Adipose tissue (tissue), 3 donors: ENCODE measurements at regions not wholly inside any gene's neighbourhood (a gene's known extent, or its start where the extent isn't known, plus 50 kb on each side); places are given as distances from the start of the nearest gene placed in this dataset.

ENCODE experiments used
- H3K27ac ChIP-seq: one replicate; pipeline ENCODE4 v1.5.1; 2013; ENCODE audit warnings: low read depth, low read length
- WGBS, 3 donors: extraction: QIAGEN DNeasy Blood & Tissue Kit; methylation state at CpG; one replicate each; pipeline ENCODE4 v1.1.7; 2013; 5-methylcytosine and 5-hydroxymethylcytosine counted together
- donor health status: healthy with polysubstance abuse.
- donor health status: Bipolar disorder and iron deficiency.
- donor health status: healthy.

GRCh38 chr22:23522623-23523251 lies 57.4 kb downstream of the IGLL1 start:
- peak overlapping the region; percentile 65 for H3K27ac ChIP-seq
- WGBS, 3 donors = 17 to 20% (median 18%) methylated on average over 37 to 38 of the region's 38 CpGs

GRCh38 chr22:23521441-23522113 lies 58.5 kb downstream of the IGLL1 start:
- WGBS, 3 donors = 0 to 1% (median 1%) methylated on average over 39 to 65 of the region's 65 CpGs
- peak overlapping the region; percentile 83 for H3K27ac ChIP-seq

- 37 to 55% (median 43%) methylated on average over 28 of the region's 28 CpGs for WGBS, 3 donors
These were observed 59.1 kb downstream of the IGLL1 start for GRCh38 chr22:23520863-23521440.

GRCh38 chr22:23519442-23520157 lies 60.5 kb downstream of the IGLL1 start:
- no peak overlapping the region for H3K27ac ChIP-seq
- 90 to 96% (median 94%) methylated on average over 11 of the region's 11 CpGs for WGBS, 3 donors

More at GRCh38 chr22:23520863-23521440, 59.1 kb downstream of the IGLL1 start:
- H3K27ac ChIP-seq = peak overlapping the region; percentile 83

- WGBS, 3 donors = 82 to 86% (median 84%) methylated on average over 24 of the region's 24 CpGs
- H3K27ac ChIP-seq = no peak overlapping the region
These were observed 61.5 kb downstream of the IGLL1 start for GRCh38 chr22:23518376-23519187.

GRCh38 chr22:23517804-23518375 lies 62.2 kb downstream of the IGLL1 start:
- H3K27ac ChIP-seq = no peak overlapping the region
- WGBS, 3 donors = 92 to 95% (median 93%) methylated on average over 4 of the region's 4 CpGs

GRCh38 chr22:23516304-23516703 lies 63.8 kb downstream of the IGLL1 start:
- H3K27ac ChIP-seq = no peak overlapping the region
- 68 to 94% (median 80%) methylated on average over 9 of the region's 9 CpGs for WGBS, 3 donors

- no peak overlapping the region for H3K27ac ChIP-seq
- 73 to 90% (median 88%) methylated on average over 14 to 15 of the region's 15 CpGs for WGBS, 3 donors
These were observed 65.6 kb downstream of the IGLL1 start for GRCh38 chr22:23514322-23515038.

GRCh38 chr22:23513705-23514104 lies 66.4 kb downstream of the IGLL1 start:
- no peak overlapping the region for H3K27ac ChIP-seq
- 78 to 94% (median 92%) methylated on average over 7 of the region's 7 CpGs for WGBS, 3 donors

GRCh38 chr22:23513133-23513532 lies 67.0 kb downstream of the IGLL1 start:
- 81 to 92% (median 90%) methylated on average over 15 of the region's 15 CpGs for WGBS, 3 donors

GRCh38 chr22:23512721-23513120 lies 67.4 kb downstream of the IGLL1 start:
- no peak overlapping the region for H3K27ac ChIP-seq
- WGBS, 3 donors = 81 to 90% (median 86%) methylated on average over 5 of the region's 5 CpGs

More at GRCh38 chr22:23513133-23513532, 67.0 kb downstream of the IGLL1 start:
- H3K27ac ChIP-seq = no peak overlapping the region

GRCh38 chr22:23512348-23512705 lies 67.8 kb downstream of the IGLL1 start:
- 89 to 94% (median 91%) methylated on average over 5 of the region's 5 CpGs for WGBS, 3 donors
- H3K27ac ChIP-seq = no peak overlapping the region

GRCh38 chr22:23511627-23512347 lies 68.3 kb downstream of the IGLL1 start:
- WGBS, 3 donors = 54 to 71% (median 60%) methylated on average over 18 to 19 of the region's 19 CpGs
- no peak overlapping the region for H3K27ac ChIP-seq

GRCh38 chr22:23509571-23510302 lies 70.4 kb downstream of the IGLL1 start:
- no peak overlapping the region for H3K27ac ChIP-seq
- 67 to 82% (median 76%) methylated on average over 11 of the region's 11 CpGs for WGBS, 3 donors

- no peak overlapping the region for H3K27ac ChIP-seq
- 33 to 54% (median 39%) methylated on average over 10 of the region's 10 CpGs for WGBS, 3 donors
These were observed 75.6 kb downstream of the IGLL1 start for GRCh38 chr22:23504516-23504915.

- WGBS, 3 donors = 75 to 90% (median 78%) methylated on average over 15 of the region's 15 CpGs
- no peak overlapping the region for H3K27ac ChIP-seq
These were observed 76.2 kb downstream of the IGLL1 start for GRCh38 chr22:23503736-23504440.
